Fibroblast of pulmonary artery (primary cell): ENCODE measurements at regions not wholly inside any gene's neighbourhood (a gene's known extent, or its start where the extent isn't known, plus 50 kb on each side); places are given as distances from the start of the nearest gene placed in this dataset.
"Not testable (repeated sequence)": the region's sequence is repeated elsewhere in the genome, so short reads cannot be mapped to it uniquely, and the experiment has no call there.

ENCODE experiments used
- DNase-seq: peaks from one replicate; pipeline ENCODE4 v3.0.0-alpha.2; 2010; ENCODE audit warnings: low read depth
- H3K4me3 ChIP-seq: replicated peaks from 2 replicates; pipeline ENCODE4 v1.5.1; 2011; ENCODE audit warnings: low read depth, mild to moderate bottlenecking, control low read depth, low read length, moderate library complexity
- TF ChIP-seq, protein P1 (sequence below): IDR thresholded peaks from 2 replicates; pipeline ENCODE4 v1.5.1; 2011; ENCODE audit warnings: mild to moderate bottlenecking, control low read depth, low read length, inconsistent platforms; ENCODE audit errors: missing control alignments

DNA sequence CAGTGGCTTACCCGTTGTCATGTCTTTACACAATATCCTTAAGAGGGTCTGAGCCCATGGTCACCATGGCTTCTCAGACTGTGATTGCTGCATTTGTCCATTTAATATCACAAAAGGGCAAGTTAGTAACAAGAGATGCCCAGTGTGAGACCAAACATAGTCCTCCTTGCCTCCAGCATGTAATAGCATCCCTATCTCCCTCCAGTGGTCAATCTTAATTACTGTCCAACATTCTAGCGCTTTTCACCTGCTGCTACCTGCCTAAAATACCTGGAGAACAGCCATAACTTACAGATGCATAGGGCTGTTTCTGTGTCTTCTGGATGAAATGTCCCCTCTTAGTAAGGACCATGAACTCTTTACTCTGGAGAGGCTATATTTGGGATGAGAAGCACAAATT is 267.2 kb upstream of the DAB2 start:
- H3K4me3 ChIP-seq, result no peak overlapping the region
- TF ChIP-seq, protein P1, sequence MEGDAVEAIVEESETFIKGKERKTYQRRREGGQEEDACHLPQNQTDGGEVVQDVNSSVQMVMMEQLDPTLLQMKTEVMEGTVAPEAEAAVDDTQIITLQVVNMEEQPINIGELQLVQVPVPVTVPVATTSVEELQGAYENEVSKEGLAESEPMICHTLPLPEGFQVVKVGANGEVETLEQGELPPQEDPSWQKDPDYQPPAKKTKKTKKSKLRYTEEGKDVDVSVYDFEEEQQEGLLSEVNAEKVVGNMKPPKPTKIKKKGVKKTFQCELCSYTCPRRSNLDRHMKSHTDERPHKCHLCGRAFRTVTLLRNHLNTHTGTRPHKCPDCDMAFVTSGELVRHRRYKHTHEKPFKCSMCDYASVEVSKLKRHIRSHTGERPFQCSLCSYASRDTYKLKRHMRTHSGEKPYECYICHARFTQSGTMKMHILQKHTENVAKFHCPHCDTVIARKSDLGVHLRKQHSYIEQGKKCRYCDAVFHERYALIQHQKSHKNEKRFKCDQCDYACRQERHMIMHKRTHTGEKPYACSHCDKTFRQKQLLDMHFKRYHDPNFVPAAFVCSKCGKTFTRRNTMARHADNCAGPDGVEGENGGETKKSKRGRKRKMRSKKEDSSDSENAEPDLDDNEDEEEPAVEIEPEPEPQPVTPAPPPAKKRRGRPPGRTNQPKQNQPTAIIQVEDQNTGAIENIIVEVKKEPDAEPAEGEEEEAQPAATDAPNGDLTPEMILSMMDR, result peak; percentile 13
- no peak for DNase-seq

DNA sequence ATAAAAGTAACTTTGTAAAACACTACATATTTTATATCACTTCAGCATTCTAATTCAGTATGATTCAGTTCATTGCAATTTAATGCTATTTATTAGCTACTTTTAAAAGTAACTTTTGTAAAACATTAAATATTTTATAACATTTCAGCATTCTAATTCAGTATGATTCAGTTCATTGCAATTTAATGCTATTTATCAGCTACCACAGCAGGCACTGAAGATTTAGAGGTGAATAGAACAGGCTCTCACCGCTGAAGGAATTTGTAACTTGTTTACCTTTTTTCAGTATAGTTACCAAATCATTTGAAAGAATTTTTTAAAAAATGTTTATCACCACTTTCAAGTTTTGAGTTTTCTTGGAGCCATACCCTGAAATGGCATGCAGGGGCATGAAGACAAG is 266.4 kb upstream of the DAB2 start:
- TF ChIP-seq, protein P1, result no peak
- no peak overlapping the region for H3K4me3 ChIP-seq

DNA sequence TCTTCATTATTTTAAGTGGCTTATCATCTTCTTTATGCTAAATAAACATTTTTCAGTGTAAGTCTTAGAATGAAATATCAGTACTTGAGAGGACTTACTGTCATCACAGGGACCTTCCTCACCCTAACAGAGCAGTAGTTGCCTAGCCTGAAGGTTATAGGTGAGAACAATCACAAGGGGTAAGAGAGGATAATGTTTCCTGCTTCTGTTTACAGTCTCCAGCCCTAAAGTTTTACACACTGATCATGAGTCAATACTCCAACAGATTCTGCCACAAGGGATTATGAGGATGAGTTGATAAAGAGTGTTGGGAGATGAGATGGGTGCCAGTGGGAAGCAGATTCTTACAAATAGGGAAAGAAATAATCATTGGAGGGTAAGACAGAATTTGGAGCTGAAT is 265.1 kb upstream of the DAB2 start:
- TF ChIP-seq, protein P1, result no peak
- no peak for DNase-seq

More for the DNA sequence above, 266.4 kb upstream of the DAB2 start:
- DNase-seq, result no peak

DNA sequence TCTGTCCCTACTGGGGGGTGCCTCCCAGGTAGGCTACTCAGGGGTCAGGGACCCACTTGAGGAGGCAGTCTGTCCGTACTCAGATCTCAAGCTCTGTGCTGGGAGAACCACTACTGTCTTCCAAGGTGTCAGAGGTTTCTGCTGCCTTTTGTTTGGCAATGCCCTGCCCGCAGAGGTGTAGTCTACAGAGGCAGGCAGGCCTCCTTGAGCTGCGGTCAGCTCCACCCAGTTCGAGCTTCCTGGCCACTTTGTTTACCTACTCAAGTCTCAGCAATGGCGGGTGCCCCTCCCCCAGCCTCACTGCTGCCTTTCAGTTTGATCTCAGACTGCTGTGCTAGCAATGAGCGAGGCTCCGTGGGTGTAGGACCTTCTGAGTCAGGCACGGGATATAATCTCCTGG is 263.1 kb upstream of the DAB2 start:
- not testable (repeated sequence) for DNase-seq, H3K4me3 ChIP-seq

More for the DNA sequence above, 265.1 kb upstream of the DAB2 start:
- H3K4me3 ChIP-seq, result no peak overlapping the region

DNA sequence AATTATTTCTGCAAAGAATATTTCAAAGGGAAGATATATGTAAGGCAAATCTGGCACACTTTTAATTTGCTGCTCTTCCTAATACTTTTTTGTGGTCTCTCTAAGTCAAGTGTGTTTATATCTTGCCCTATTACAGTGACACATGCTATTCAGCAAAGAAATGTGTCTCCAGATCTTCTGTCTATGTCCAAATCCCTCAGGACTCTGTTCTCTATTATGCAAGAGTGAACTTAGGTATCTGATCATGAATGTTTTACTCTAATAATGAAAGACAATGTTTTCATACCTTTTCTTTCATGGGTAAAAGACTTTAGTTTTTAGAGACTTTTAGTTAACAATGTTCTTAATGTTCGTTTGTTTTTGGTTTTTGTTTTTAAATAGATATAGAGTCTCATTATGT is 255.4 kb upstream of the DAB2 start:
- DNase-seq, result no peak
- TF ChIP-seq, protein P1, result no peak
- H3K4me3 ChIP-seq, result no peak overlapping the region

DNA sequence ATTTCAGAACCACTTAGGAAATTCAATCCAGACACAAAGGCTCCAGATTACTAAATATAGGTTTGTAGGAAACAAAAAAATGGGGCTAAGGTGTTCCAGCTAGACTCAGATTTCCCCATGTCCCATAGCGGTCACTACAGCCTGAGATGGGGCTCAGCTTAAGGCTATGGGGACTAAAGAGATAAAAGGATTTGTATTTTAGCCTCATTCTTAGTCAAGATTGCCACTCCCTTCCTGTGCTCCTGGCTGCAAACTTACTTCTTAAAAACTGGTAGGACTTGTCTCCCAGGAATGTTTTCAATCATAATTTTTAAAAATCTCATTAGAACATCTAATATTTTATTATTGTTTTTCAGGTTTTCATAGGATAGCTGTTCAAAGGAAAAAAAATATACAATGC is 253.8 kb upstream of the DAB2 start:
- no peak for DNase-seq
- TF ChIP-seq, protein P1, result no peak

DNA sequence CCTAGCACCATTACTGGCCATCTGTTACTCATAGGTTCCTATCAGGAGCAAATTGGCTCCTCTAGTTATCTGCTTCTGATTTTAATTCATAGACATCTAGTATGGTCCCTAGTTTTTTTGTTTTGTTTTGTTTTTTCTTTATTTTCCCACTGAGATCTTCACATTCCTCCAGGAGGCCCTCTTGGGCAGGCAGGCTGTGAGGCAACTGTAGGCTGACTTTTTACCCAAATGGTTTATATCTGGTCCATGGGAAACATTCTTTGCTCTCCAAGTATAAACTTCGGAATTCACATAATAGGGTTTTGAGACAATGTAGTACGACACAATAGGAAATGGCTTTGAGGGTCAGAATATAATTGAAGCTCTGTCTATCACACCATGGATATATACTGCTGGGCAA is 250.9 kb upstream of the DAB2 start:
- no peak overlapping the region for H3K4me3 ChIP-seq
- TF ChIP-seq, protein P1, result no peak
- peak; percentile 11 for DNase-seq

More for the DNA sequence above, 253.8 kb upstream of the DAB2 start:
- no peak overlapping the region for H3K4me3 ChIP-seq
